NOMO-1 treated with dmso at 0.1 percent for 144 hours (cell line): ENCODE measurements at regions not wholly inside any gene's neighbourhood (a gene's known extent, or its start where the extent isn't known, plus 50 kb on each side); places are given as distances from the start of the nearest gene placed in this dataset.

Experiments used
- DNase-seq: peaks from one replicate; lab custom pipeline; 2025; ENCODE audit not compliant: unreplicated experiment; lab: John Stamatoyannopoulos, UW

DNA sequence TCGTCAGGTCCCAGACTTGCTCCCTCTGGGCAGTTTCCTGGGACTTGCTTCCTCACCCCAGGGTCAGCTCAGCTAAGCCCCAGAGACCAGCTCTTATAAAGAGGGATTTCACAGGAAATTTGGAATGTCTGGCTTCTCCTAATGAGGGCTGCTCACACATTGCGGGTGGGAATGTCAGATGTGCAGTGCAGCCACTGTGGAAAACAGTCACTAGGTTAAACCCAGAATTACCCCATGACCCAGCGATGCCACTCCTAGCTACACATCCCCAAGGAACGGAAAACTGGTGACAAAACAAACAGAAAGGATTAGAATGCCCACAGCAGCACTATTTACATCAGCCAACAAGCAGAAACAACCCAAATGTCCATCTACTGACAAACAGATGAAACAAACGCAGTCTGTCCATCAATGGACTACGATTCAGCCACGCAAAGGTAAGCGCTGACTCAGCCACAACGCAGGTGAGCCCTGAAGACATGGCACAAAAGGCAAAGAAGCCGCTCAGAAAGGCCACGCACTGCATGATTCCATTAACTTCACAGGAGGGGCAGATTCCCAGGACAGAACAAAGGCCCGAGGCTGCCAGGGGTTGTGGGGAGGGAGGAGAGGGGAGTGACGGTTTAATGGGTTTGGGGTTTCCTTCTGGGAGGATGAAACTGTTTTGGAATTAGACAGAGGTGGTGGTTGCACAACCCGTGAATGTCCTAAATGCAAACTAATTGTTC lies 63.0 kb downstream of the NCOR2 start:
- no peak for DNase-seq

DNA sequence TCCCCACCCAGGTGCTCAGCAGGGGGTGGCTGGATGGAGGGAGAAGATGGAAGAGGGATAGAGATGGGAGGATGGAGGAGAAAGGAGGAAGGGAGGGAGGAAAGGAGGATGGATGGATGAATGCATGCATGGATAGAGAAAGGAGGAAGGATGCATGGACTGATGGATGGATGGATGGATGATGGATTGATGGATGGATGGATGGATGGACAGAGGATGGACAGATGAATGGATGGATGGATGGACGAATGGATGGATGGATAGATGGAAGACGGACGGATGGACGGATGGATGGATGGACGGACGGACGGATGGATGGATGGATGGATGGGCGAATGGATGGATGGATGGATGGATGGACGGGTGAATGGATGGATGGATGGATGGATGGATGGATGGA lies 64.1 kb downstream of the NCOR2 start:
- DNase-seq, result no peak

DNA sequence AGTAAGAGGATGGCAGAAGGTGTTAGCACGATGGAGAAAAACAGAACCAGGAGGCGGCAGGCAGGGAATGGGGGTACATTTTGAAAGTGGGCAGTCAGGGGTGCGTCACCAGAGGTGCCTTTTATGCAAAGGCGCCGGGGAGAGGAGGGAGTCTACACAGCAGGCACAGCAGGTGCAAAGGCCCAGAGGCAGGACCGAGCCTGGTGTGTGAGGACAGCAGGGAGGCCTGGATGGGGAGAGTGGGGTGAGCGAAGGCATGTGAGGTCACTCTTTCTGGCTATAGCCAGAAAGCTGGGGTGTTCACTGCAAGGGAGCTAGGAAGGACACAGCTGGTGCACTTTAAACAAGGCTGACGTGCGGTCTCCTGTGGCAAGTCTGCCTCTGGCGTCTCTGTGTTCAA lies 65.0 kb downstream of the NCOR2 start:
- DNase-seq, result no peak

DNA sequence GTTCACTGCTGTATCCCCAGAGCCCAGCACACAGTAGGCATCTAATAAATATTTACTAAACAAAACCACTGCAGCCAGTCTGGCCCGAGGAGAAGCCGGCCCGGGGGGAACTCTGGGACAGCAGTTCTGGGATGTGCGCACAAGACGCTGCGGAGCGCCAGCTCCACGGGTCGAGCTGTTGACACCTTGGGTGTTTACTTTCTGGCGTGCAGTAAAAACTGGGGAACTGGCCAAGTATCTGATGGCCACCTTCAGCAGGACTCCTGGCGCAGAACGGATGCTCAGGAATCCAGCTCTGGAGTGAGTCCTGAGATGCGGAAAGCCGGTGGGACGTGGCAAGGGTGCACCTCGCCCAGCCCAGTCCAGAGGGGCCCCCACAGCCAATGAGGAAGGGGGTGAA lies 65.6 kb downstream of the NCOR2 start:
- DNase-seq, result no peak

DNA sequence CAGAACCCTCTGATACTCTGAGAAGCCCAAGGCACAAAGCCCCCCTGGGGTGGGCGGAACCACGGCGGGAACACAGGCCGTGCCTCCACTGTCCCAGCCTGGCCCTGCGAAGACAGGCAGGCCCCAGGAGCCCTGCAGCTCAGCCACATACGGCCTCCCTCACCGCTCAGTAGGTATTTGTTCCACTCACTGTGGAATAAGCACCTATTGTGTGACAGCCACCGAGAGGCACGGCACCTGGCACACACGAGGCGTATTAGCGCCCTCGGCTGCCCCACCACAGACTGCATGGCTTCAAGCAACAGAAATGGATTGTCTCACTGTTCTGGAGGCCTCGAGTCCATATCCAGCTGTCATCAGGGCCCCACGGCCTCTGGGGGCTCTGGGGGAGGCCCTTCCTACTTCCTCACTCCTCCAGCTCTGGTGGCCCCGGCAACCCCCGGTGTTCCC lies 66.3 kb downstream of the NCOR2 start:
- DNase-seq, result no peak

DNA sequence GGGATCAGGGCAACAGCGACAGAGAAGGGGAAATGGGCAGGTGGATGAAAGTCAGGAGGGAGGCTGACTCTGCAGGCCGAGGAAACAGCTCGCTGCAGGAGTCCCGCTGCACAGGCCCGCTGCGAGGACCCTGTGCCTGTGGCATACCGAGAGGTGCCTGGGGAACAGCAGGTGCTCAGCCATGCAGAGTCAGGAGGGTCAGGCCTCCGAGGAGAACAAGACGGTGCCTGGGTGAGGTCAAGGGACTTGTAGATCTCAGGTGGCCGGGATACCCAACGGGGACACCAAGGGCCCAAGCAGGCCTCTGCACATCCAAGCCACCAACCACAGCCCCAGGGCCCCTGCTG lies 67.5 kb downstream of the NCOR2 start:
- DNase-seq, result no peak

DNA sequence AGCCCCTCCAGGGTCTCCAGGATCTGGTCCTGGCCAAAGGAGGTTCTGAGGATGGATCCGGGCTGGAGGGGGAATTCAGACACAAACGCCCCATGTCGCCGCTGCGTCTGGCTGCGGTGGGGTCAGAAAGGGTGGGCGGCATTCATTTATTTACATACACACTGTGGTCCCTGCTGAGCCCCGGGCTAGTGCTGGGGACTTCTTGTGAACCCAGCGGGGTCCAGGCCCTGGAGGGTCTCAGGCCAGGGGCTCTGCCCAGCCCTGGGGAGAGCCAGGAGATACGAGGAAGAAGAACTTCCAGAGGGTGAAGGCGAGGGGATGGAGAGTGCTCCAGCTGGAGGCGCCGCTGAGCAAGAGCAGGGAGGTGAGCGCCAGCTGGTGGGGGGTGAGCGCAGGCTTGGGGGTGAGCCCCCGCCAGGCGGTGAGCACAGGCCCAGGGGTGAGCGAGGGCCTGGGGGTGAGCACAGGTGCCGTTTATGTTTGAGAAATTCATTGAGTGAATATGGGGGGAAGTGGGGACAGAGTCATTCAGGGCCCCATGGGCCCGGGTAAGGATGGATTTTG lies 68.1 kb downstream of the NCOR2 start:
- DNase-seq, result no peak

DNA sequence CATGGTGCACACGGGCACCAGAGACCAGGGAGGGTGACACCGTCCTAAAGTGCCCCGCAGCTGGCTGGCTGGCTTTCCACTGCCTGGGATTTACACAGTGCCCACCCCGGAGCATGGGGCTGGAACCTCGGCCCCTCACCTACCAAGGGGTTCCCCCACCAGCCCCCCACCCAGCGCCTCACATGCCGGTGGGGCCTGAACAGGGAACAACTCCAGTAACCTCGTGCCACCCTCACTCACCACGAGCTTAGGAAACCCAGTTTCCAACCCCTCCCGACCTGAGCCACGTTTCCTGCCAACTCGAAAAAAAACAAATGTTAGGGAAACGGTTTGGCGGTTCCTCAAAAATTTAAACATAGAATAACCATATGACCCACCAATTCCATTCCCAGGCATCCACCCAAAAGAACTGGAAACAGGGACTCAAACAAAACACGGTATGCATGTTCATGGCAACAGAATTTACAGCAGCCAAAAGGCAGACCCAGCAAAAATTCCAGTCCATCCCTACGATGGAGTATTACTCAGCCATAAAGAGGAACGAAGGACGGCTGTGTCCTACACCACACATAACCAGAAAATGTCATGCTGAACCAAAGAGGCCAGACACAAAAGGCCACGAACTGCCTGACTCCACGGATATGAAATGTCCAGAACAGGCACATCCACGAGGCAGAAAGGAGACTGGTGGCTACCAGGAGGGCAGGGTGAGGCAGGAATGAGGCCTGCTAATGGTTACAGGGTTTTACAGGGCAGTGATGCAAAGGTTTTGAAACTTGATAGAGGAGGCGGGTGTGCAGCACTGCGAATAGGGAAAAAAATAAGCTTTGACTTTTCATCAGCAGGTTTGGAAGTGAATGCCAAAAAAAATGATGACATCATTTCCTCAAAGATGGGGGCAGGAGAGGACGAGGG lies 68.9 kb downstream of the NCOR2 start:
- DNase-seq, result no peak

DNA sequence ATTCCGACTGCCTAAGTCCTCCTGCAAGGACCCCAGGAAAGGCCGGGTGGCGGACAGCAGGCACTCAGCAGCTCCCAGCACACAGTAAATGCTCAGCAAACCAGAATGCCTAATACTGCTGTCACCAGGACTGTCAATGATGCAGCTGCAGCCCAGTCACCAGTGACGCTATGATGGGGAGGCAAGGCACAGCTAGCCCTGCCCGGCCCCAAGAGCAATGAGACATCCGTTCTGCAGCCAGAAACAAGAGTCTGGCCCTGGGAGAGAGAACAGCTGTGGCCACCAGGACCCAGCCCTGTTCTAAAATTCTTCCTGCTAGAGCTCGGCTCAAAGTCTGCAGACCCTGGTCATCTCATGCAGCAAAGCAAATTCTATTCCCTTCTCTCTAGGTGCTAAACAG lies 69.8 kb downstream of the NCOR2 start:
- DNase-seq, result no peak

DNA sequence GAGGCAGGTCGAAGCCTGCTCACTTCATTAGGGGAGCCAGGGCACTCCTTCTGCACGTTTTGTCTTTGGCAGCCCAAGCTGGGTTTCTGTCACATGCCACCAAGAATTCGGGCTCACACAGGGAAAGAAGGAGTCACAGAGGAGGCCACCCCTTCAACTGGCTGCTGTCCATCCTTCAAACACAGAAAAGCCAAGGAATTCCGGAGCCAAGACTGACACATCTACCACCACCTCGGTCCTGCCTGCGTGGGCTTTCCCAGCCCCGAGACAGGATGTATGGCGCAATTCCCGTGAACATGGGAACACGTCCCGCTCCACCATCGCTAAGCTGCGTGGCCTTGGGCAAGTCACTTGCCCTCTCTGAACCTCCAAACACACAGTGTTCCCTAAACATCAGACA lies 70.4 kb downstream of the NCOR2 start:
- DNase-seq, result no peak

DNA sequence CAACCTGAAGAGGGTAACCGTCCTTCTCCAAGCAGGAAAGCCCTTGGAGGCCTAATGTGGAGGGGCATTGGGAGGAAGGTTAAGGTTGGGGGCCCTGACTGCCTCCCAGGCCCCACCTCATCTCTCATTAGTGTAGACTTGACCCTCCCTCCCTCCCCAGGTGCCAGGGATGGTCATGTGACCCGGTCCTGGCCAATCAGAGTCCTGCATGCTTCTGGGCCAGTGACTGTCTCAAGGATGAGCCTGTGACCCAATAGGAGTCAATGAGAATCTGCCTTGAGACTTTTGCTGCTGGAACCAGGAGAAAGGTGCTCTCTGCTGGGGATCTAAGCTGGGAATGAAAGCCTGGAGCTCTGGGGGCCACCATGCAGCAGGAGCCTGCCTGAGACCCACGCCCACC lies 70.8 kb downstream of the NCOR2 start:
- DNase-seq, result no peak

DNA sequence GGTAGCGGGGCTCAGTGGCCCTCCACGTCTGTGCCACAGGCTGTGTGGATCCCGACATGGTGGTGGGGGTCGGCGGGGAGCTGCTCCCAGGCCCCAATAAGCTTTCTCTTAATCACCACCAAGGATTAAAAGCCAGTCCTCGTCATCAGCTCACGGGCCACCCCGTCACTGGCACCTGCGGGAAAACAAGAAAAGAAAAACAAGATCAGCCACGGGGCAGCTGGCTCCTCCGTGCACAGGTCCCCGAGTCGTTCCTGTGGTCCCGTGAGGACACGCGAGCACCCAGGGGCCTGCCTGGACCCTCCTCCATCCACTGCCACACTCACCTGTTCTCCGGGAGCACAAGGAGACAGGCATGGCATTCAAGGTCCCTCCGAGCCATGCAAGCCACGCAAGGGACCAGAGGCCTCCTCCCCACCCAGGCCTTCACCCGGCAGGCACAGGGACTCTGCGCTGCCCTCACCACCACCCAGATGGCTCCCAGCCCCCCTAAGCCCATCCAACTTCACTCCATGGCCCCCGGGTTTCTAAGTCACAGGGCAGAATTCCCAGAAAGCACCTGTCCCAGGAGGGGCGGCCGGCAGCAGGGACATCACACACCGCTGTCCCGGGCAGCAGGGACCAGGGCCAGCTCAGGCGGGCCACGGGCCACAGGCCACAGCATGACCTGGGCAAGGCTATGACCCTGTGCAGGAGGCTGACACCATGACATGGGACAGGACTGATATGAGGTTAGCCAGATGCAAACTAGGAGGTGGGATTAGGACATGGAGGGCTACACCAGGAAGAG lies 72.0 kb downstream of the NCOR2 start:
- no peak for DNase-seq

DNA sequence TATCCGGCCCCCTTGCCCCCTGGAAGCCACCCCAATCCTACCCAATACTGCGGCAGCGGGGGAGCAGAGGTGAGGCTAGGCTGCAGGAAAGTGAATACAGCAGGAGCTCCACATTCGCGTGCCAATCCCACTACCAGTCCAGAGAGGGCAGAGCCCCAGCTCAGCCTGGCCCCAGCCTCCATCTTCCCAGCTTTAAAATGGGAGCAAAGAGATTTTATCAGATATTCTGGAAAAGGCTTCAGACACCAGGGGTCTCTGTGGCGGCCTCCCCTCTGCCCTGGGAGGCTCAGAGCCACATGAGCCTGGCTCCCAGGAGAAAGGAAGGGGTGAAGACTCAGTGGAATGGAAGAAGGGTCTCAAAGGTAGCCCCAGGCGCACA lies 72.7 kb downstream of the NCOR2 start:
- no peak for DNase-seq

DNA sequence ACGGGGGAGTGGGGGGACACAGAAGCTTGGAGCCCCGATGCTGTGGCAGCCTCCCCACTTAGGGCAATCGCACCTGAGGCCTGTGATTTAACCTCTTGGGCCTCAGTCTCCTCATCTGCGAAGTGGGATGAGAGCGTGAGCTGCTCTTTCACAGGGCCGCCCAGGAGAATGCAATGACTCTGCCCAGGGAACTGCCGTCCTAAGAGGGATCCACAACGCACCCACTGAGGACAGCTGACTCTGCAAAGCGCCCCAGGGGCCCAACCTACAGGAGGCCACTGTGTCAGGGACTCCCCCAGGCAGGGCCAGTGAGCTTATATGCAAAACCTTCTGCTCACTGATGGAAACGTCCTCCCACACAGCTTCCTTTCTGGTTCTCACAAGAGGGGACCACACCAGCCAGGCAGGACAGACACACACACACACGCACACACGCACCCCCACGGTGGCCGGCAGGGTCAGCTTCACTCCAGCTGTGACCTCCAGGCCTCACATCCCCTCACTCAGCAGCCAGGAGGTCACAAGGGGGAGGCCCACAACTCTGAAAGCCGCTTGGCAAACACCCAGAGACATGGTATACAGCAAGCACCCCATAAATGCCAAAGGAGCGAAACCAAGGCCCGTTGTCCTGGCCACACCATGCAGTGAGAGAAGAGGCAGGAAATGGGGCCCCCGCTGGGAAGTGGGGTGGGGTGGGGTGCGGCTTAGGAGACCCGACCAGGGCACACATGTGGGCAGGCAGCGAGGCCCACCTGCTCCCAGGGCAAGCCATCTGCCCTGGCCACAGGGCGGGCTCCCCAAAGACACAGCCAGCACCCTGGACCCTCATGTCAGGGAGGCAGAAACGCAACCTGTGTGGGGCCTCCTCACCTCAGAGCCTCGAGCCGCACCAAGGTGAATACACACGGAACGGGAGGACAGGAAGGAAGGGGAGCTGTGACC lies 73.3 kb downstream of the NCOR2 start:
- DNase-seq, result no peak

DNA sequence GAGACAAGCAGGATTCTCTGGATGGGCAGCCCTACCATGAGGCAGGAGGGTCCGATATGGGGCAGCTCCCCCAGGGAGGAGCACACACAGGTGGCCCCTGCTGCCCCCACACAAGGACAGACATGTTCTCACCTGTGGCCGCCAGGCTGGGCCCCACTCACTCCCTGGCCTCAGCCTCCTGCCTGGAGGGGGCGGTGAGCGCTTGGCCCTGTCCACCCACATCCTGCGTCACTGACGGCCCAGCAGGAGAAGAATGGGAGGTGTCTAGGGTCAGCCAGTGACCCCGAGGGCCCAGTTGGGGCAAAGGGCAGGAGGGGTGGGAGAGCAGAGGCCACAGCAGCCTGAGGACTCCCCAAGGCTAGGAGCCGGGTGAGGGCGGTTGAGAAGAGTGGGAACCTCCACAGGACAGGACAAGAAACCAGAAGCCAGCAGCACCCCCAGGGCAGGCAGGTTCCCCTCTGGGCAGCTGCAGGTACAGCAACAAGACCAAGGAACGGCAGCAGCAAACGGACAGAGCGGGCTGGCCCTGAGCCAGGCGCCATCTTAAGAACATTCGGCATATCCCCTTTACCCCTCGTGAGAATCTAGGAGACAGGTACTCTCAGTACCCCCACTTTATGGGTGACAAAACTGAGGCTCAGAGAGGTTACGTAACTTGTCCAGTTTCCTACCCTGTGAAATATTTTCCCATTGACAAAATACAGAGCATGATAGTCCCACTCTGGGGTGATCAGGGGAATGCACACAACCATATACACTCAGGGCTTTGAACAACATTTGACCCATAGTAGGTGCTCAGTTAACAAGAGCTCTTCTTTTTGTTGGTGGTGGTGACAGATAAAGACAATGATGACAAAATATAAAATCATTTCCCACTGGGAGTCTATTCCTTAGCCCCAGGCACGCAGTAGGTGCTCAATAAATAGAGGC lies 74.3 kb downstream of the NCOR2 start:
- no peak for DNase-seq

DNA sequence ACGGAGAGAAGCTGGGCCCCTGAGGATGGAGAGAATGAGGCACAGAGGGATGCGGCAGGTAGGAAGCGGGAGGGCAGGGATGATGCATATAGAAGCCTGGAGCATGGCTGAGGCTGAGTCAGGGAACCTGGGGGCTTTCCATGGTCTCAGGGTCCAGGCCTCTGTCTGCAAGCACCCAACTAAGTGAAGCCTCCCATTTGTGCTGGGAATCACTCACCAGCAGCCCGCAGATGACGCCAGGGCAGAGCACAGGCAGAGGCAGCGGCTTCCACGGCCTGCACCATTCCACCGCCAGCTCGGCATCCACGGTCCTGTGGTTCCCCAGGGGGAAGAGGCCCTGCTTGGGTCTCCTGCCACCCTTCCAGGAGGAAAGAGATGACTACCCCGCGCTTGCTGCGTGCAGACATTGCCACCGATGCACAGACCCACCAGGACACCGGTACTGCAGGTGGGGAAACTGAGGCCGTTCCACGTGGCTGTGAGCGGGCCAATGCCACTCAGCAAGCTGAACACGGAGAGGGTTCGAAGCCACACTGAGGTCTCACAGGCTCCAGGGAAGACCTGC lies 75.5 kb downstream of the NCOR2 start:
- no peak for DNase-seq

DNA sequence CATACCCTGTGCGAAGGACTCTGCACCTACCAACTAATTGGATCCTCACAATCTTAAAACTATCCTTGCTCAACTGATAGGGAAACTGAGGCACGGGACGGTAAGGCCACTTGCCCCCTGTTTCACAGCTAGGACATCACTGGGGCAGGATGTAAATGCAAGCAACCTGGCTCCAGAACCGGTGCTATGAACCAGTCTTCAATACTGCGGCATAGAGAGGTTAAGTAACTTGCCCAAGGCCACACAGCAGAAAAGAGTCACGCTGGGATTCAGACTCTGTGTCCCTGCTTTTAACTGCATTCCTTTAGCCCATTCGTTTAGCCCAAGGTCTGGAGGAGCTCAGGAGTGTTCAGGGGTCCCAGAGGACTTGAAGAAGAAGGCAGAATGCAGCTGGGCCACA lies 76.1 kb downstream of the NCOR2 start:
- no peak for DNase-seq

DNA sequence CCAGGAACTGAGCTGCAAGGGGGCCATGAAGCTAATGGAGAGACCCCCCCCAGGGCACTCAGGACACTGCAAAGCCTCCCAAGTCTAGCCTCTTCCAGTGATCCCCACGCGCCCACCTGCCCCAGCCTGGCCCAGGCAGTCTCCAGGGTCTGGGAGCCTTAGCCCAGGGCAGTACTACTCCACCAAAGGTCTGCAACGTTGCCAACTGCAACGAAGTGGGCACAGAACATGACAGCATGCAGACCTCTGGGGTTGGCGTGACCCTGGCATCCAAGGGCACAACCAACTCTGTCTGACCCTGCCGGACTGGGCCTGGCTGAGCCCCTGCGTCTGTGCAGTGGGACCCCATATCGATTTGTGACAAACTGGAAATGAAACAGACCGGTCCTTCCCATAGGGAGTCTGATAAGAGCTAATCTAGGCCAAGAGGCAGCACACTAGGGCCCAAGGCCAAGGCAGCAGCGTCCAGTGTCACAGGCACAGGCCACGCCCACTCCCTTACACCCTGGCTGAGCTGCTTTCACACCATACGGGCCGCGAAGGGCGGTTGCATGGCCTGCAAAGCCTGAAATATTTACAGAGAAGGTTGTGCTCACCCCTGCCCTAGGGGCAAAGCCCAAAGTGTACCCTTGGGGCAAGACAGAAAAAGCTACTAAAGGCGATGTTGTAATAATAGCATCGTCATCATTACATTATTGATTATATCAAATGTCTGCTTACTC lies 76.7 kb downstream of the NCOR2 start:
- no peak for DNase-seq
